K562 (cell line): ENCODE measurements at regions not wholly inside any gene's neighbourhood (a gene's known extent, or its start where the extent isn't known, plus 50 kb on each side); places are given as distances from the start of the nearest gene placed in this dataset.

ENCODE experiments used
- ATAC-seq: fragments of 200-7000 bp; cut with Tn5 transposase; 3 replicates; pipeline ENCODE4 v1.9.1; 2020; ENCODE audit warnings: moderate library complexity
- BruUV-seq: library from RNA; stranded (reverse); fragments of 400-500 nt; replicated peaks from 2 replicates; lab custom pipeline; 2021; lab: Mats Ljungman, UMichigan
- CTCF ChIA-PET: fragments of 300-600 bp; formaldehyde crosslinking; extraction: SDS; loops from one replicate; lab custom pipeline; 2021; ENCODE audit warnings: low intra/inter-chr PET ratio; lab: Yijun Ruan, JAX
- POLR2A ChIA-PET: fragments of 300-600, 350-650 bp; sonication (Branson Sonifier 250); formaldehyde crosslinking; extraction: SDS; loops from one replicate; lab custom pipeline; 2021; ENCODE audit warnings: antibody characterized with exemption, inconsistent platforms; lab: Yijun Ruan, JAX
- DNase-seq, 4 experiments: peaks; one replicate each; pipeline versions ENCODE4 v3.0.0 to v3.0.0-alpha.2; 2011 to 2018; ENCODE audit warnings: low spot score in 3 of 4, mixed read lengths in 3 of 4; ENCODE audit errors: extremely low read depth in 1 of 4
- FAIRE-seq: peaks from 2 replicates; lab custom pipeline; 2011; peaks lifted over from hg19 to GRCh38; lab: Jason Lieb, UNC
- H2AFZ ChIP-seq: 2 replicates; pipeline ENCODE4 v1.6.0; 2011; ENCODE audit warnings: low read depth, low read length, control low read depth, inconsistent platforms
- H3K27ac ChIP-seq: fragments of 200-600 bp; 3 replicates; pipeline ENCODE4 v1.8.0; 2011; ENCODE audit warnings: low read depth, mild to moderate bottlenecking, control low read depth, inconsistent platforms, low read length, moderate library complexity, mixed read lengths; ENCODE audit errors: extremely low read depth
- H3K27me3 ChIP-seq, 2 experiments: fragments of 300-600 bp in 1 of 2; 2 replicates in 1 of 2; 3 replicates in 1 of 2; pipeline versions ENCODE4 v1.6.0 to v1.8.0; 2011; ENCODE audit warnings: inconsistent platforms in 2 of 2, low read length in 2 of 2, mild to moderate bottlenecking in 1 of 2, mixed read lengths in 1 of 2, moderate library complexity in 1 of 2; ENCODE audit not compliant: control insufficient read depth in 2 of 2, insufficient read depth in 2 of 2
- H3K36me3 ChIP-seq: fragments of 300-600 bp; 3 replicates; pipeline ENCODE4 v1.8.0; 2011; ENCODE audit warnings: mild to moderate bottlenecking, low read length, inconsistent platforms; ENCODE audit not compliant: control insufficient read depth, insufficient read depth
- H3K4me1 ChIP-seq, 2 experiments: fragments of 200-600 bp in 1 of 2; replicated peaks in 1 of 2; 2 replicates in 1 of 2; 3 replicates in 1 of 2; pipeline versions ENCODE4 v1.5.1 to v1.8.0; 2011; ENCODE audit warnings: inconsistent platforms in 2 of 2, low read length in 2 of 2, mild to moderate bottlenecking in 1 of 2, mixed read lengths in 1 of 2, moderate library complexity in 1 of 2; ENCODE audit not compliant: control insufficient read depth in 2 of 2, insufficient read depth in 2 of 2
- H3K4me2 ChIP-seq: 2 replicates; pipeline ENCODE4 v1.6.1; 2011; ENCODE audit warnings: low read length, control low read depth, inconsistent platforms, mixed read lengths; ENCODE audit not compliant: insufficient read depth
- H3K4me3 ChIP-seq: fragments of 200-600 bp; sonication (generic), shearing (Covaris generic); 2 replicates; pipeline ENCODE4 v1.5.1; 2016; ENCODE audit warnings: control low read depth, inconsistent platforms
- H3K79me2 ChIP-seq: fragments of 200-600 bp; 3 replicates; pipeline ENCODE4 v1.8.0; 2011; ENCODE audit warnings: low read length, inconsistent platforms; ENCODE audit not compliant: control insufficient read depth, insufficient read depth
- H3K9ac ChIP-seq, 2 experiments: 2 replicates each; pipeline versions ENCODE4 v1.6.0 to v1.6.1; 2011; ENCODE audit warnings: low read depth in 2 of 2, low read length in 2 of 2, control low read depth in 1 of 2, inconsistent platforms in 1 of 2, mild to moderate bottlenecking in 1 of 2, mixed read lengths in 1 of 2; ENCODE audit not compliant: insufficient read depth in 1 of 2
- H3K9me1 ChIP-seq: one replicate; pipeline ENCODE4 v1.6.0; 2011; ENCODE audit warnings: inconsistent platforms, mild to moderate bottlenecking, low read length, moderate library complexity; ENCODE audit not compliant: control insufficient read depth, insufficient read depth
- H3K9me3 ChIP-seq: replicated peaks from 2 replicates; pipeline ENCODE4 v1.5.1; 2011; ENCODE audit warnings: low read depth, low read length, inconsistent platforms; ENCODE audit not compliant: control insufficient read depth, insufficient read depth
- H4K20me1 ChIP-seq: replicated peaks from 2 replicates; pipeline ENCODE4 v1.6.1; 2011; ENCODE audit warnings: low read length, inconsistent platforms, mixed read lengths; ENCODE audit not compliant: control insufficient read depth, insufficient read depth
- ATF7 ChIP-seq: fragments of 450-650 bp; IDR thresholded peaks from 2 replicates; pipeline ENCODE4 v1.7.1; 2014; ENCODE audit warnings: mild to moderate bottlenecking, moderate library complexity
- EZH2 ChIP-seq: IDR thresholded peaks from 2 replicates; pipeline ENCODE4 v1.6.1; 2012; ENCODE audit warnings: low read depth, mild to moderate bottlenecking, inconsistent platforms, low read length, borderline replicate concordance
- JUND ChIP-seq, 2 experiments: IDR thresholded peaks; 2 replicates in 1 of 2; 3 replicates in 1 of 2; pipeline ENCODE4 v1.6.1; 2011; ENCODE audit warnings: borderline replicate concordance in 2 of 2, low read depth in 2 of 2, low read length in 2 of 2, improper control_type of control experiment in 1 of 2, missing biosample characterization in 1 of 2, missing genetic modification characterization in 1 of 2, missing genetic modification reagents in 1 of 2
- KLF10 ChIP-seq: fragments of 250-450 bp; sonication (Bioruptor Pico); IDR thresholded peaks from 2 replicates; pipeline ENCODE4 v1.6.1; 2021; ENCODE audit warnings: matching md5 sums
- NCOA4 ChIP-seq: fragments of 450-650 bp; IDR thresholded peaks from 2 replicates; pipeline ENCODE4 v1.6.1; 2018; ENCODE audit warnings: mild to moderate bottlenecking; ENCODE audit not compliant: partially characterized antibody
- NR2F6 ChIP-seq: fragments of 450-650 bp; formaldehyde crosslinking; IDR thresholded peaks from 2 replicates; pipeline ENCODE4 v1.4.0; 2020; ENCODE audit warnings: mild to moderate bottlenecking
- NR4A1 ChIP-seq, 2 experiments: fragments of 250-450 bp in 1 of 2; fragments of 450-650 bp in 1 of 2; sonication (Bioruptor Pico) in 1 of 2; IDR thresholded peaks; 2 replicates each; pipeline versions ENCODE4 v1.4.0 to v1.6.1; 2016 to 2020; ENCODE audit warnings: mild to moderate bottlenecking in 2 of 2, missing compliant biosample characterization in 1 of 2, missing genetic modification characterization in 1 of 2, moderate library complexity in 1 of 2
- SFPQ ChIP-seq: fragments of 200-400 bp; formaldehyde crosslinking; IDR thresholded peaks from 2 replicates; pipeline ENCODE4 v1.6.1; 2017; ENCODE audit warnings: mild to moderate bottlenecking, low read depth, low read length, moderate library complexity
- ZBTB1 ChIP-seq: sonication (generic); formaldehyde crosslinking; IDR thresholded peaks from 2 replicates; pipeline ENCODE4 v1.8.1; 2023; ENCODE audit warnings: missing genetic modification reagents, low read depth, mild to moderate bottlenecking, borderline replicate concordance
- ZBTB11 ChIP-seq, 3 experiments: fragments of 200-800 bp in 1 of 3; fragments of 250-450 bp in 1 of 3; fragments of 450-650 bp in 1 of 3; sonication (Bioruptor Pico) in 1 of 3; sonication (Bioruptor generic) in 1 of 3; formaldehyde crosslinking in 1 of 3; IDR thresholded peaks; 2 replicates each; pipeline versions ENCODE4 v1.6.1 to v1.8.0; 2016 to 2022; ENCODE audit warnings: mild to moderate bottlenecking in 2 of 3, missing genetic modification characterization in 2 of 3, missing compliant biosample characterization in 1 of 3, moderate library complexity in 1 of 3
- ZBTB7A ChIP-seq: IDR thresholded peaks from 2 replicates; pipeline ENCODE4 v1.6.1; 2011; ENCODE audit warnings: low read depth, mild to moderate bottlenecking, low read length, moderate library complexity, borderline replicate concordance; ENCODE audit not compliant: control insufficient read depth
- ZC3H4 ChIP-seq: sonication (generic); formaldehyde crosslinking; IDR thresholded peaks from 2 replicates; pipeline ENCODE4 v1.9.0; 2021; ENCODE audit warnings: missing genetic modification reagents, borderline replicate concordance
- ZFP36 ChIP-seq: fragments of 150-350 bp; IDR thresholded peaks from 2 replicates; pipeline ENCODE4 v1.6.1; 2018; ENCODE audit warnings: low read length, low read depth; ENCODE audit not compliant: partially characterized antibody
- ZNF384 ChIP-seq: IDR thresholded peaks from 2 replicates; pipeline ENCODE4 v1.6.1; 2012; ENCODE audit warnings: low read depth, low read length, improper control_type of control experiment
- ZNF584 ChIP-seq: fragments of 200-800 bp; sonication (Bioruptor generic); IDR thresholded peaks from 2 replicates; pipeline ENCODE4 v1.6.1; 2016; ENCODE audit warnings: low read depth, mild to moderate bottlenecking, missing genetic modification characterization, missing compliant biosample characterization
- WGBS: fragments of 100-300 bp; shearing (Covaris generic); methylation state at CpG from one replicate; pipeline ENCODE4 v1.1.6; 2016; ENCODE audit warnings: low coverage, mixed read lengths; ENCODE audit not compliant: insufficient coverage; ENCODE audit errors: missing lambda C conversion rate; 5-methylcytosine and 5-hydroxymethylcytosine counted together
- in situ Hi-C: fragments of 300-500 bp; cut with MboI; formaldehyde crosslinking; loops from 4 replicates; pipeline ENCODE4 v1.15.0; 2018; ENCODE audit warnings: inconsistent platforms, mixed read lengths
- intact Hi-C: fragments of 100-400 bp; cut with micrococcal nuclease; formaldehyde crosslinking; loops from 2 replicates; pipeline ENCODE4 v1.14.2; 2022
- TF ChIP-seq, protein P1 (sequence below): fragments of 450-650 bp; formaldehyde crosslinking; IDR thresholded peaks from 2 replicates; pipeline ENCODE4 v1.4.0; 2022; ENCODE audit warnings: mild to moderate bottlenecking, moderate library complexity

GRCh38 chr2:58376592-58376991 is 135.5 kb upstream of the FANCL start:
- ChIA-PET POLR2A (no interaction called here), CTCF (no interaction called here)
- intact Hi-C loops = no loop called here
- ATAC-seq (no peak), FAIRE-seq (no peak), DNase-seq (no peak)
- Histone ChIP-seq H3K9me1 (no peaks in the 10 kb centered on the region), H3K9me3 (no peaks in the 10 kb centered on the region), H3K9ac (no peak overlapping the region), H3K4me3 (no peak overlapping the region), H3K79me2 (no peaks in the 10 kb centered on the region), H4K20me1 (no peaks in the 10 kb centered on the region), H3K36me3 (no peaks in the 10 kb centered on the region), H3K4me1 (no peaks in the 10 kb centered on the region), H3K4me2 (no peak overlapping the region), H2AFZ (no peak overlapping the region), H3K27ac (no peak overlapping the region), H3K27me3 (no peaks in the 10 kb centered on the region)
- no TSS peak for BruUV-seq
- 0% methylated on average over 1 of the region's 1 CpG for WGBS
- in situ Hi-C loops = no loop called here
- no peak for TF ChIP-seq JUND (IDR thresholded peaks at IDR 0.05; ENCODE audit: borderline replicate concordance, low read depth, low read length)
- no peak for TF ChIP-seq JUND (tag; IDR thresholded peaks at IDR 0.05; ENCODE audit: borderline replicate concordance, low read depth, low read length)
- no peak for TF ChIP-seq ZC3H4 (CRISPR knock-in tag)
- TF ChIP-seq, protein P1, sequence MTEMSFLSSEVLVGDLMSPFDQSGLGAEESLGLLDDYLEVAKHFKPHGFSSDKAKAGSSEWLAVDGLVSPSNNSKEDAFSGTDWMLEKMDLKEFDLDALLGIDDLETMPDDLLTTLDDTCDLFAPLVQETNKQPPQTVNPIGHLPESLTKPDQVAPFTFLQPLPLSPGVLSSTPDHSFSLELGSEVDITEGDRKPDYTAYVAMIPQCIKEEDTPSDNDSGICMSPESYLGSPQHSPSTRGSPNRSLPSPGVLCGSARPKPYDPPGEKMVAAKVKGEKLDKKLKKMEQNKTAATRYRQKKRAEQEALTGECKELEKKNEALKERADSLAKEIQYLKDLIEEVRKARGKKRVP = no peak
- no peak for TF ChIP-seq NR2F6
- no peak for TF ChIP-seq NCOA4
- TF ChIP-seq NR4A1 (CRISPR knock-in tag; IDR thresholded peaks at IDR 0.05) = no peak
- no peak for TF ChIP-seq NR4A1 (tag; IDR thresholded peaks at IDR 0.05)
- no peak for TF ChIP-seq ZFP36
- TF ChIP-seq ZBTB7A = no peak
- TF ChIP-seq ATF7 = no peak
- TF ChIP-seq KLF10 (CRISPR knock-in tag) = no peak
- no peak for TF ChIP-seq ZNF584
- TF ChIP-seq ZBTB11 (CRISPR knock-in tag; IDR thresholded peaks at IDR 0.05) = no peak
- no peak for TF ChIP-seq SFPQ
- TF ChIP-seq ZNF384 = no peak
- TF ChIP-seq ZBTB1 (CRISPR knock-in tag) = no peak
- TF ChIP-seq EZH2 = no peak
